ENCODE measurements at regions not wholly inside any gene's neighbourhood (a gene's known extent, or its start where the extent isn't known, plus 50 kb on each side); places are given as distances from the start of the nearest gene placed in this dataset.

GRCh38 chr14:48430805-48431204 is 755.4 kb upstream of the MDGA2 start:
- Histone ChIP-seq H3K27ac (no peak overlapping the region), H3K27me3 (no peaks in the 10 kb centered on the region), H3K9me3 (no peaks in the 10 kb centered on the region), H3K4me3 (no peak overlapping the region), H3K36me3 (no peaks in the 10 kb centered on the region), H3K4me1 (no peaks in the 10 kb centered on the region)
- intact Hi-C loops (cut with DNase I) = no loop called here
- ATAC-seq (no peak), DNase-seq (no peak)
- no peak for TF ChIP-seq CTCF (IDR thresholded peaks at IDR 0.05)

GRCh38 chr14:48429512-48429911 is 754.1 kb upstream of the MDGA2 start:
- ATAC-seq = no peak
- no peak for TF ChIP-seq CTCF (IDR thresholded peaks at IDR 0.05)

GRCh38 chr14:48417715-48418500 is 742.5 kb upstream of the MDGA2 start:
- H3K27ac ChIP-seq = no peak overlapping the region
- intact Hi-C loops (cut with DNase I) = no loop called here
- no peaks in the 10 kb centered on the region for H3K4me1 ChIP-seq
- H3K27me3 ChIP-seq = no peaks in the 10 kb centered on the region
- ATAC-seq = no peak
- peaks cover 0 to 21% of the 10 kb centered on the region in 2 donors for H3K9me3 ChIP-seq
- H3K4me3 ChIP-seq = no peak overlapping the region
- TF ChIP-seq CTCF (IDR thresholded peaks at IDR 0.05) = no peak
- no peaks in the 10 kb centered on the region for H3K36me3 ChIP-seq
- peak in 1 of 4 donors; percentile 31 for DNase-seq

More at GRCh38 chr14:48429512-48429911, 754.1 kb upstream of the MDGA2 start:
- Histone ChIP-seq H3K4me1 (no peaks in the 10 kb centered on the region), H3K9me3 (no peaks in the 10 kb centered on the region), H3K27ac (no peak overlapping the region), H3K4me3 (no peak overlapping the region), H3K27me3 (no peaks in the 10 kb centered on the region), H3K36me3 (no peaks in the 10 kb centered on the region)
- intact Hi-C loops (cut with DNase I) = no loop called here
- DNase-seq = no peak

GRCh38 chr14:48401321-48401720 is 725.9 kb upstream of the MDGA2 start:
- intact Hi-C loops (cut with DNase I) = no loop called here
- peak in 1 of 4 donors; percentile 52 for DNase-seq
- no peak overlapping the region for H3K27ac ChIP-seq
- no peaks in the 10 kb centered on the region for H3K27me3 ChIP-seq
- no peaks in the 10 kb centered on the region for H3K9me3 ChIP-seq
- no peak for ATAC-seq
- H3K4me1 ChIP-seq = no peaks in the 10 kb centered on the region
- no peak overlapping the region for H3K4me3 ChIP-seq
- no peaks in the 10 kb centered on the region for H3K36me3 ChIP-seq
- no peak for TF ChIP-seq CTCF (IDR thresholded peaks at IDR 0.05)

GRCh38 chr14:48398675-48399282 is 723.4 kb upstream of the MDGA2 start:
- peak; percentile 64 for ATAC-seq
- Histone ChIP-seq H3K36me3 (no peaks in the 10 kb centered on the region), H3K4me3 (no peak overlapping the region), H3K27ac (no peak overlapping the region), H3K9me3 (no peaks in the 10 kb centered on the region), H3K27me3 (no peaks in the 10 kb centered on the region), H3K4me1 (no peaks in the 10 kb centered on the region)
- peak in 1 of 2 donors; percentile 53 for TF ChIP-seq CTCF (IDR thresholded peaks at IDR 0.05)
- intact Hi-C loops (cut with DNase I) = no loop called here
- DNase-seq = peak in 2 of 4 donors; percentile 29 to 48

Data from left lung (tissue), 4 donors.